Pancreas (tissue), 10 donors: ENCODE measurements at regions not wholly inside any gene's neighbourhood (a gene's known extent, or its start where the extent isn't known, plus 50 kb on each side); places are given as distances from the start of the nearest gene placed in this dataset.
A peak's percentile ranks its signal among the peaks of the same experiment; 100 is the strongest.

ENCODE experiments used
- ATAC-seq, 4 donors: fragments of 200-7000 bp; cut with Tn5 transposase; one replicate each; pipeline versions ENCODE4 v1.8.0 to v1.9.1; 2020; ENCODE audit warnings: mild to moderate bottlenecking in 4 of 4, moderate library complexity in 4 of 4
- DNase-seq, 6 donors: peaks; one replicate each; pipeline ENCODE4 v3.0.0-alpha.2; 2020
- FAIRE-seq: peaks from 2 replicates; lab custom pipeline; 2012; peaks lifted over from hg19 to GRCh38; lab: Jason Lieb, UNC
- H3K27ac ChIP-seq, 4 donors: fragments of 200-600 bp; sonication (generic); 1 replicate in 3 of 4; 2 replicates in 1 of 4; pipeline versions ENCODE4 v1.5.0 to v1.8.0; 2020
- H3K27me3 ChIP-seq, 4 donors: fragments of 200-600 bp; one replicate each; pipeline ENCODE4 v1.8.0; 2021
- H3K36me3 ChIP-seq, 3 donors: fragments of 200-600 bp; sonication (generic) in 1 of 3; one replicate each; pipeline versions ENCODE4 v1.5.0 to v1.8.0; 2020 to 2021
- H3K4me1 ChIP-seq, 3 donors: fragments of 200-600 bp; one replicate each; pipeline ENCODE4 v1.8.0; 2021
- H3K4me3 ChIP-seq, 4 donors: fragments of 200-600 bp; sonication (generic) in 2 of 4; one replicate each; pipeline versions ENCODE4 v1.5.0 to v1.8.0; 2020 to 2021
- H3K9me3 ChIP-seq, 4 donors: fragments of 200-600 bp; one replicate each; pipeline ENCODE4 v1.8.0; 2021
- WGBS, 2 donors: extraction: QIAGEN DNeasy Blood & Tissue Kit; methylation state at CpG; one replicate each; pipeline ENCODE4 v1.1.7; 2013; 5-methylcytosine and 5-hydroxymethylcytosine counted together
- intact Hi-C, 3 donors: fragments of 100-400 bp; cut with DNase I; formaldehyde crosslinking; loops; one replicate each; pipeline versions ENCODE4 v1.11.1 to v1.14.2; 2022
- TF ChIP-seq, protein P1 (sequence below), 4 donors: fragments of 200-600 bp; sonication (generic) in 3 of 4; IDR thresholded peaks; one replicate each; pipeline versions ENCODE4 v1.5.0 to v1.8.0; 2021; ENCODE audit warnings: antibody characterized with exemption in 4 of 4
- donor health status: healthy with polysubstance abuse.
- donor health status: DM: no; HTN: no; CAD: no; lungs with moderate emphysema.
- donor health status: DM: no; HTN: no; CAD: no.
- donor health status: control.
- donor health status: control.
- donor health status: Bipolar disorder and iron deficiency.
- donor health status: DM: yes; HTN: yes; CAD: no.
- donor health status: DM: no; HTN: no; CAD: no.
- donor health status: DM: no; HTN: no; CAD: no.
- donor health status: DM: yes; HTN: yes; CAD: no.

DNA sequence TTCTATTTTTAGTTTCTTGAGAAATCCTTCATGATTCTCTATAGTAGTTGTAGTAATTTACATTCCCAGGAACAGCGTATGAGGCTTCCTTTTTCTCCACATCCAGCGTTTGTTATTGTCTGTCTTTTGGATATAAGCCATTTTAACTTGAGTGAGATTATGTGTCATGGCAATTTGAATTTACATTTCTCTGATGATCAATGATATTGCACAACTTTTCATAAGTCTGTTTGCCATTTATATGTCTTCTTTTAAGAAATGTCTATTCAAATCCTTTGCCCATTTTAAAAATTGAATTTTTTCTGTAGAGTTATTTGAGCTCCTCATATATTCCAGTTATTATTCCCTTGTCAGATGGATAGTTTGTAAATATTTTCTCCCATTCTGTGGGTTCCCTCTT, 285.1 kb downstream of the REEP3 start:
- no peak for FAIRE-seq
- intact Hi-C loops: no loop called here

DNA sequence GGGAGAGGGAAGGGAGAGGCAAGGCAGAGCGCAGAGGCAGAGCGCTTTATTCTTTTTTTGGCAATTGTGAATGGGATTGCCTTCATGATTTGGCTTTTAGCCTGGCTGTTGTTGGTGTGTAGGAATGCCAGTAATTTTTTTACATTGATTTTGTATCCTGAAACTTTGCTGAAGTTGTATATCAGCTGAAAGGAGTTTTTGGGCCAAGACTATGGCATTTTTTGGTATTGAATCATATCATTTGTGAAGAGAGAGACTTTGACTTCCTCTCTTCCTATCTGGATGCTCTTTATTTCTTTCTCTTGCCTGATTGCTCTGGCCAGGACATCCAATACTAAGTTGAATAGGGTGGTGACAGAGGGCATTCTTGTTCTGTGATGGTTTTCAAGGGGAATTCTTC, 291.3 kb downstream of the REEP3 start:
- TF ChIP-seq, protein P1, sequence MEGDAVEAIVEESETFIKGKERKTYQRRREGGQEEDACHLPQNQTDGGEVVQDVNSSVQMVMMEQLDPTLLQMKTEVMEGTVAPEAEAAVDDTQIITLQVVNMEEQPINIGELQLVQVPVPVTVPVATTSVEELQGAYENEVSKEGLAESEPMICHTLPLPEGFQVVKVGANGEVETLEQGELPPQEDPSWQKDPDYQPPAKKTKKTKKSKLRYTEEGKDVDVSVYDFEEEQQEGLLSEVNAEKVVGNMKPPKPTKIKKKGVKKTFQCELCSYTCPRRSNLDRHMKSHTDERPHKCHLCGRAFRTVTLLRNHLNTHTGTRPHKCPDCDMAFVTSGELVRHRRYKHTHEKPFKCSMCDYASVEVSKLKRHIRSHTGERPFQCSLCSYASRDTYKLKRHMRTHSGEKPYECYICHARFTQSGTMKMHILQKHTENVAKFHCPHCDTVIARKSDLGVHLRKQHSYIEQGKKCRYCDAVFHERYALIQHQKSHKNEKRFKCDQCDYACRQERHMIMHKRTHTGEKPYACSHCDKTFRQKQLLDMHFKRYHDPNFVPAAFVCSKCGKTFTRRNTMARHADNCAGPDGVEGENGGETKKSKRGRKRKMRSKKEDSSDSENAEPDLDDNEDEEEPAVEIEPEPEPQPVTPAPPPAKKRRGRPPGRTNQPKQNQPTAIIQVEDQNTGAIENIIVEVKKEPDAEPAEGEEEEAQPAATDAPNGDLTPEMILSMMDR (IDR thresholded peaks at IDR 0.05): no peak
- intact Hi-C loops: no loop called here
- H3K27me3 ChIP-seq: no peaks in the 10 kb centered on the region
- FAIRE-seq (no peak), DNase-seq (no peak), ATAC-seq (no peak)
- H3K4me1 ChIP-seq: no peaks in the 10 kb centered on the region
- no peaks in the 10 kb centered on the region for H3K9me3 ChIP-seq
- no peaks in the 10 kb centered on the region for H3K36me3 ChIP-seq
- H3K4me3 ChIP-seq: no peak overlapping the region
- H3K27ac ChIP-seq: no peak overlapping the region
- WGBS, 2 donors: 73% methylated on average over 1 of the region's 2 CpGs

More for the DNA sequence above, 285.1 kb downstream of the REEP3 start:
- TF ChIP-seq, protein P1 (IDR thresholded peaks at IDR 0.05): no peak
- no peaks in the 10 kb centered on the region for H3K4me1 ChIP-seq
- H3K36me3 ChIP-seq: no peaks in the 10 kb centered on the region
- no peak overlapping the region for H3K27ac ChIP-seq
- DNase-seq (no peak), ATAC-seq (no peak)
- H3K4me3 ChIP-seq: no peak overlapping the region
- H3K27me3 ChIP-seq: no peaks in the 10 kb centered on the region
- H3K9me3 ChIP-seq: no peaks in the 10 kb centered on the region
- WGBS, 2 donors: 30 to 39% methylated on average over 2 of the region's 2 CpGs

- 1% methylated on average over 3 of the region's 3 CpGs for WGBS, 2 donors
- H3K27me3 ChIP-seq: no peaks in the 10 kb centered on the region
- no peaks in the 10 kb centered on the region for H3K4me1 ChIP-seq
- intact Hi-C loops: no loop called here
- ATAC-seq (peak; percentile 55 to 79 (median 74)), FAIRE-seq (no peak), DNase-seq (peak in 5 of 6 donors; percentile 39 to 79 (median 62))
- no peak overlapping the region for H3K27ac ChIP-seq
- H3K9me3 ChIP-seq: no peaks in the 10 kb centered on the region
- H3K36me3 ChIP-seq: no peaks in the 10 kb centered on the region
- TF ChIP-seq, protein P1 (IDR thresholded peaks at IDR 0.05): peak; percentile 56 to 69 (median 65)
- H3K4me3 ChIP-seq: no peak overlapping the region
Measured at GRCh38 chr10:63819753-63820329, 298.6 kb downstream of the REEP3 start.

- no peak for DNase-seq
- no peak for FAIRE-seq
- TF ChIP-seq, protein P1 (IDR thresholded peaks at IDR 0.05): no peak
- H3K27ac ChIP-seq: no peak overlapping the region
- H3K36me3 ChIP-seq: no peaks in the 10 kb centered on the region
- 52 to 64% methylated on average over 5 of the region's 5 CpGs for WGBS, 2 donors
- ATAC-seq: no peak
- no peak overlapping the region for H3K4me3 ChIP-seq
- no peaks in the 10 kb centered on the region for H3K4me1 ChIP-seq
- no peaks in the 10 kb centered on the region for H3K27me3 ChIP-seq
- no peaks in the 10 kb centered on the region for H3K9me3 ChIP-seq
- intact Hi-C loops: no loop called here
Measured at GRCh38 chr10:63822496-63822895, 301.3 kb downstream of the REEP3 start.

DNA sequence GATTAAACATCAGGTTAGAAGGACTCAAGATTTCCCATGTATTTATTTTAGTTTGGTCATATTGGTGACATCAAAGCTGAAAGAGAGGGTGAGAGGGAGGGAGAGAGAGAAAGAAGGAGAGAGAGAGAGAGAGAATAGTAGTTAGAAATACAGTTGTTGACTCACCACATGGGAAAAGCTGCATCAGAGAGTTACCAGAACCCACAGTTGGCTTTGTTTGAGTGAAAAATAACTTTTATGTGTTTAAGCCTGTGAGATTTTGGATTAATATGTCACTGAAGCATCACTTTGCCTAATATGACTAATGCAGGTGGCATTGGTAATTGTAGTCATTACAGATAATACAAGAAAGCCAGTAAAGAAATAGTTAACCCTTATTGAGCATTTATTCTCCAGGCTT, 303.9 kb downstream of the REEP3 start:
- H3K36me3 ChIP-seq: no peaks in the 10 kb centered on the region
- no peak for ATAC-seq
- intact Hi-C loops: no loop called here
- no peak overlapping the region for H3K4me3 ChIP-seq
- H3K4me1 ChIP-seq: no peaks in the 10 kb centered on the region
- no peak overlapping the region for H3K27ac ChIP-seq
- no peaks in the 10 kb centered on the region for H3K27me3 ChIP-seq
- TF ChIP-seq, protein P1 (IDR thresholded peaks at IDR 0.05): no peak
- no peak for DNase-seq
- no peak for FAIRE-seq
- no peaks in the 10 kb centered on the region for H3K9me3 ChIP-seq
